Trophoblast cell (in vitro differentiated cells and primary cell): ENCODE measurements at regions not wholly inside any gene's neighbourhood (a gene's known extent, or its start where the extent isn't known, plus 50 kb on each side); places are given as distances from the start of the nearest gene placed in this dataset.
"Not testable (repeated sequence)": the region's sequence is repeated elsewhere in the genome, so short reads cannot be mapped to it uniquely, and the experiment has no call there.

ENCODE experiments used
- DNase-seq, 2 donors: peaks; one replicate each; pipeline ENCODE4 v3.0.0-alpha.2; 2016
- H2AFZ ChIP-seq: 2 replicates; pipeline ENCODE4 v1.6.1; 2013; ENCODE audit warnings: low read length, moderate library complexity, mild to moderate bottlenecking; ENCODE audit not compliant: insufficient read depth, poor library complexity
- H2AK5ac ChIP-seq: 2 replicates; pipeline ENCODE4 v1.6.1; 2013; ENCODE audit warnings: mild to moderate bottlenecking, low read length
- H2BK120ac ChIP-seq: 2 replicates; pipeline ENCODE4 v1.6.1; 2013; ENCODE audit warnings: low read length, mild to moderate bottlenecking, moderate library complexity; ENCODE audit not compliant: insufficient read depth, poor library complexity
- H2BK12ac ChIP-seq: 2 replicates; pipeline ENCODE4 v1.6.1; 2013; ENCODE audit warnings: mild to moderate bottlenecking, low read length, moderate library complexity
- H2BK5ac ChIP-seq: 2 replicates; pipeline ENCODE4 v1.6.1; 2013; ENCODE audit warnings: low read length, low read depth, moderate library complexity, mild to moderate bottlenecking; ENCODE audit not compliant: poor library complexity
- H3K14ac ChIP-seq: 2 replicates; pipeline ENCODE4 v1.6.1; 2013; ENCODE audit warnings: mild to moderate bottlenecking, low read length
- H3K18ac ChIP-seq: 2 replicates; pipeline ENCODE4 v1.6.1; 2013; ENCODE audit warnings: mild to moderate bottlenecking, low read length
- H3K23ac ChIP-seq: 2 replicates; pipeline ENCODE4 v1.6.1; 2013; ENCODE audit warnings: low read length
- H3K27ac ChIP-seq: 2 replicates; pipeline ENCODE4 v1.5.1; 2013; ENCODE audit warnings: low read depth, mild to moderate bottlenecking, inconsistent platforms, low read length, moderate library complexity
- H3K27me3 ChIP-seq: 2 replicates; pipeline ENCODE4 v1.6.1; 2013; ENCODE audit warnings: inconsistent platforms, mild to moderate bottlenecking, low read length, moderate library complexity; ENCODE audit not compliant: insufficient read depth
- H3K36me3 ChIP-seq, 2 experiments: 1 replicate in 1 of 2; 2 replicates in 1 of 2; pipeline ENCODE4 v1.6.1; 2013; ENCODE audit warnings: low read length in 2 of 2, mild to moderate bottlenecking in 2 of 2, moderate library complexity in 1 of 2; ENCODE audit not compliant: insufficient read depth in 2 of 2, control insufficient read depth in 1 of 2
- H3K4ac ChIP-seq: 2 replicates; pipeline ENCODE4 v1.6.1; 2013; ENCODE audit warnings: low read depth, mild to moderate bottlenecking, low read length, moderate library complexity
- H3K4me1 ChIP-seq, 2 experiments: 1 replicate in 1 of 2; 2 replicates in 1 of 2; pipeline ENCODE4 v1.6.1; 2013; ENCODE audit warnings: low read length in 2 of 2, mild to moderate bottlenecking in 2 of 2, moderate library complexity in 1 of 2; ENCODE audit not compliant: insufficient read depth in 2 of 2, control insufficient read depth in 1 of 2
- H3K4me2 ChIP-seq: 2 replicates; pipeline ENCODE4 v1.6.1; 2013; ENCODE audit warnings: inconsistent platforms, mild to moderate bottlenecking, low read length, moderate library complexity
- H3K4me3 ChIP-seq: 2 replicates; pipeline ENCODE4 v1.5.1; 2013; ENCODE audit warnings: mild to moderate bottlenecking, low read depth, low read length, inconsistent platforms
- H3K79me1 ChIP-seq: one replicate; pipeline ENCODE4 v1.6.1; 2013; ENCODE audit warnings: low read length
- H3K79me2 ChIP-seq: 2 replicates; pipeline ENCODE4 v1.6.1; 2013; ENCODE audit warnings: low read length, mild to moderate bottlenecking; ENCODE audit not compliant: control insufficient read depth, insufficient read depth, poor library complexity
- H3K9ac ChIP-seq: 2 replicates; pipeline ENCODE4 v1.6.1; 2013; ENCODE audit warnings: mild to moderate bottlenecking, low read length
- H3K9me3 ChIP-seq: 2 replicates; pipeline ENCODE4 v1.6.1; 2013; ENCODE audit warnings: low read depth, mild to moderate bottlenecking, control low read depth, inconsistent platforms, low read length; ENCODE audit not compliant: insufficient read depth
- H4K12ac ChIP-seq: 2 replicates; pipeline ENCODE4 v1.6.1; 2013; ENCODE audit warnings: low read depth, mild to moderate bottlenecking, low read length, moderate library complexity
- H4K8ac ChIP-seq: 2 replicates; pipeline ENCODE4 v1.6.1; 2013; ENCODE audit warnings: low read depth, mild to moderate bottlenecking, low read length, moderate library complexity
- H4K91ac ChIP-seq: one replicate; pipeline ENCODE4 v1.6.1; 2013; ENCODE audit warnings: low read depth, mild to moderate bottlenecking, low read length, moderate library complexity
- WGBS: extraction: QIAGEN DNeasy Blood & Tissue Kit; methylation state at CpG from one replicate; pipeline ENCODE4 v1.1.7; 2013; ENCODE audit warnings: missing lambda C conversion rate; ENCODE audit not compliant: insufficient read length, insufficient coverage; ENCODE audit errors: extremely low coverage; 5-methylcytosine and 5-hydroxymethylcytosine counted together

GRCh38 chr6:165127743-165128142 lies 181.7 kb downstream of the C6orf118 start:
- H2BK12ac ChIP-seq, H2BK5ac ChIP-seq, H2AK5ac ChIP-seq, H4K8ac ChIP-seq, H2AFZ ChIP-seq, H3K27me3 ChIP-seq, H3K9me3 ChIP-seq, H3K4me2 ChIP-seq, H3K9ac ChIP-seq, H3K27ac ChIP-seq, H3K79me1 ChIP-seq, H3K18ac ChIP-seq, H3K36me3 ChIP-seq, H4K12ac ChIP-seq, H3K4me1 ChIP-seq, H3K23ac ChIP-seq, H3K14ac ChIP-seq, H2BK120ac ChIP-seq, H3K79me2 ChIP-seq, H3K4ac ChIP-seq, DNase-seq, H3K4me3 ChIP-seq, H4K91ac ChIP-seq: not testable (repeated sequence)
- WGBS = no CpG with 5 or more reads among the region's 17 CpGs

DNA sequence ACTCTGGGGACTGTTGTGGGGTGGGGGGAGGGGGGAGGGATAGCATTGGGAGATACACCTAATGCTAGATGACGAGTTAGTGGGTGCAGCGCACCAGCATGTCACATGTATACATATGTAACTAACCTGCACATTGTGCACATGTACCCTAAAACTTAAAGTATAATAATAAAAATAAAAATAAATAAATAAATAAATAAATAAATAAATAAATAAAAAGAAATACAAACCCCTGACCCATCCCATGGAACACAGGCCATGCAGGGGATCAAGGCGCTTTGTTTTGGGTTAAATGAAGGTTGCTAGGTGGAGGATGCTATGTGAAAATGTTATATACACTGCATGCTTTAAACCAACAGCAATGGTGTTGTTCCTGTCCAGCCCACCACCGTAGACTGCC lies 184.7 kb downstream of the C6orf118 start:
- H4K12ac ChIP-seq, H3K79me1 ChIP-seq, H3K18ac ChIP-seq, DNase-seq, H3K27me3 ChIP-seq, H3K23ac ChIP-seq, H3K36me3 ChIP-seq, H2BK120ac ChIP-seq, H2BK5ac ChIP-seq, H2AK5ac ChIP-seq, H3K14ac ChIP-seq, H3K4ac ChIP-seq, H2AFZ ChIP-seq, H2BK12ac ChIP-seq, H3K4me3 ChIP-seq, H4K91ac ChIP-seq, H3K4me2 ChIP-seq, H4K8ac ChIP-seq, H3K4me1 ChIP-seq, H3K9me3 ChIP-seq, H3K79me2 ChIP-seq, H3K27ac ChIP-seq: not testable (repeated sequence)
- peak overlapping the region; percentile 79 for H3K9ac ChIP-seq
- no CpG with 5 or more reads among the region's 4 CpGs for WGBS

DNA sequence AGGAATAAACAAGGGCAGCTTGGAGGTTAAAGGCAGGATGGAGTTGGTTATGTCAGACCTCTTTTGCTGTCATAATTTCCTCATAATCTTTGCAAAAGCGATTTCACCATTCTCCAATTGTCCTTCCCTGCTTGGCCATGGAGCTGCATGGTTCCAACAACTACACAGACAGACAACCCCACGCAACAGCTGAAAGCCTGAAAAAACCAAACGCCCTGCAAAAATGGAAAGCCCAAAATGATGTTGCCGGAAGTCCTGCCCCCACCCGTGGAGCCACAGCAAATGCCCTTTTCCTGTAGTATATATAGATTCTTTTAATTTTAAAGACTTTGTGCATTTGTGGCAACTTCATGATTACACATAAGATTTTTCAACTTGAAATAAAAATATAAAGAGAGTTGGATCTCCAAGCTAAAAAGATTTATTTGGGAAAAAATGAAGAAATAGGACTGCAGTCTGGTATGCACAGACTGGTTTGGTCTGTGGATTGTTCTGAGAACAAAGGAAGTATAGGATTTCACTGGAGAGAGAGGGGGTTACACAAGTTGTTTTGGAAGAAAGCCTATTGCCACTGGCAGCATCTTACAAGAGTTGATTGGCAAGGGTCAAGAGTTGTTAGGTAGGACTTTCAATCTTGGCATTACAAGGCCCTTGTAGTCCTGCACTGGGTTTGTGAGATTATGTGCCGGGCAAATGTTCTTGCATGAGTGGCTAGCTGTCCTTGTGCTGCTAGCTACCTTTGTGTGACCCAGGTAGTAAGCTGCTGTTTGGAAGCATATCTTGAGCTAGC lies 190.0 kb downstream of the C6orf118 start:
- peak overlapping the region; percentile 46 for H2BK12ac ChIP-seq
- peaks cover 5% of the 10 kb centered on the region for H3K79me1 ChIP-seq
- H3K36me3 ChIP-seq = peaks cover 0 to 1% of the 10 kb centered on the region in 2 experiments
- H3K27me3 ChIP-seq = no peaks in the 10 kb centered on the region
- DNase-seq = peak in 1 of 2 donors; percentile 7
- no peaks in the 10 kb centered on the region for H3K79me2 ChIP-seq
- H3K4me1 ChIP-seq = peaks cover 9 to 18% of the 10 kb centered on the region in 2 experiments
- no peak overlapping the region for H2AK5ac ChIP-seq
- H3K4me2 ChIP-seq = no peak overlapping the region
- H3K23ac ChIP-seq = no peak overlapping the region
- H3K27ac ChIP-seq = peak overlapping the region; percentile 58
- H2AFZ ChIP-seq = no peak overlapping the region
- peak overlapping the region; percentile 73 for H4K8ac ChIP-seq
- H3K9ac ChIP-seq = no peak overlapping the region
- H3K14ac ChIP-seq = peak overlapping the region; percentile 70
- no peak overlapping the region for H3K4me3 ChIP-seq
- peak overlapping the region; percentile 67 for H2BK5ac ChIP-seq
- peak overlapping the region; percentile 36 for H4K91ac ChIP-seq
- H4K12ac ChIP-seq = peak overlapping the region; percentile 51
- no CpG with 5 or more reads among the region's 6 CpGs for WGBS
- H3K4ac ChIP-seq = no peak overlapping the region
- no peak overlapping the region for H3K18ac ChIP-seq
- peak overlapping the region; percentile 59 for H2BK120ac ChIP-seq
- no peaks in the 10 kb centered on the region for H3K9me3 ChIP-seq

DNA sequence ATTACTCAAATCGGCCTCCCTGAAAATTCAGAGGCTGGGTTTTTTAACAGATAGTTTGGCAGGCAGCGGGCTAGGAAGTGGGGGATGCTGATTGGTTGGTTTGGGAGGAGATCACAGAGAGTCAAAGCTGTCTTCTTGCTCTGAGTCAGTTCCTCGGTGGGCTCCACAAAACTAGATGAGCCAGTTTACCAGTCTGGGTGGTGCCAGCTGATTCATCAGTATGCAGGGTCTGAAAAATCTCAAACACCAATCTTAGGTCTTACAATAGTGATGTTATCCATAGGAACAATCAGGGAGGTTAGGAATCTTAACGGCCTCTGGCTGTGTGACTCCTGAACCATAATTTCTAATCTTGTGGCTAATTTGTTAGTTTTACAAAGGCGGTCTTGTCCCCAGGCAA lies 190.7 kb downstream of the C6orf118 start:
- DNase-seq = peak; percentile 87 to 89
- WGBS = no CpG with 5 or more reads among the region's 5 CpGs
- Histone ChIP-seq H4K91ac (no peak overlapping the region), H3K18ac (no peak overlapping the region), H3K23ac (no peak overlapping the region), H4K8ac (no peak overlapping the region), H3K9ac (no peak overlapping the region), H3K79me2 (no peaks in the 10 kb centered on the region), H2BK5ac (no peak overlapping the region), H3K27ac (peak overlapping the region; percentile 58), H3K9me3 (no peaks in the 10 kb centered on the region), H2AFZ (no peak overlapping the region), H2BK120ac (no peak overlapping the region), H3K4me2 (no peak overlapping the region), H3K14ac (no peak overlapping the region), H4K12ac (no peak overlapping the region), H3K36me3 (peaks cover 0 to 1% of the 10 kb centered on the region in 2 experiments), H3K4ac (no peak overlapping the region), H3K4me1 (peaks cover 9 to 18% of the 10 kb centered on the region in 2 experiments), H2BK12ac (no peak overlapping the region), H3K4me3 (no peak overlapping the region), H2AK5ac (no peak overlapping the region), H3K79me1 (peaks cover 5% of the 10 kb centered on the region), H3K27me3 (no peaks in the 10 kb centered on the region)
